ENCODE measurements at regions not wholly inside any gene's neighbourhood (a gene's known extent, or its start where the extent isn't known, plus 50 kb on each side); places are given as distances from the start of the nearest gene placed in this dataset.

DNA sequence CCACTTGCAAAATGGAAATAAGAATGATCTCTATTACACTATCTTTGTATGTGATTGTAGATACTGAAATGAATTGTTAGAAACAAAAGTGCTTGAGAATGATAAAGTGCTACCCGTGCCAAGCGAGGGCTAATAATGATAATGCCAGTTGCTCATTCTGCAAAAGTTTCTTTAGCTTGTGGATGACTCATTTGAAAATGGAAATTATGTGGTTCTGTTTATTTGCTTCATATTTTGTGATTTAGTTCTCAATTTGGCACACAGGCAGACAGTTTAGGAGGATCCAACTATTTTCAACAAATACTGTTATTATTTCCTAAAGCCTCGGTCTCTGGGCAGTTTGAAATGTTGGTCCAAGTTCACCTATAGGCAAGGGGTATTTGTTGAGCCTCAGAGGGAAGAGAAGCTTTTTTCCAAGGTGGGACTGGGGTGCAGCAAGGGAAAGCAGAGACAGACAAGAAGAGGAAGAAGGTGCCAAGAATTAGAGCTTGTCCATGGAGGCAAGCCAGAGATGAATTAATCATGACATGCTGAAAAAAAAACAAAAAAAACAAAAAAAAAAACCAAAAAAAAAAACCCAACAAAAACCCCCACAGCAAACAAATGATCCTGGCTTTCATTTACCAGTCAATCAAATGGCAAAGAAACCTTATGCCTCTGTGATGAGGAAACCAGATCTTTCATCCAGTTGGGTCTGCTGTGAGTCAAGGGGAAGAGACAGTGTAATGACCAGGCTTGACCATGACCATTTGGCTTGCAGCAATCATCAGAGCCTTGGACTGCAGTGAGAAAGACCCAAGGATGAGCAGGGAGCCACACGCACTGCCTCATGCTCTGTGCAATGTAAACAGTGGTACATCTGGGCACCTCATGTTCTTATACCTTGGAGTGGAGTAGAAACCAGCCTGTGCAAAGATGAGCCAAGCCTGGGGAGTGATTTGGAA is 285.0 kb upstream of the HABP2 start:
- TF ChIP-seq, protein P1, sequence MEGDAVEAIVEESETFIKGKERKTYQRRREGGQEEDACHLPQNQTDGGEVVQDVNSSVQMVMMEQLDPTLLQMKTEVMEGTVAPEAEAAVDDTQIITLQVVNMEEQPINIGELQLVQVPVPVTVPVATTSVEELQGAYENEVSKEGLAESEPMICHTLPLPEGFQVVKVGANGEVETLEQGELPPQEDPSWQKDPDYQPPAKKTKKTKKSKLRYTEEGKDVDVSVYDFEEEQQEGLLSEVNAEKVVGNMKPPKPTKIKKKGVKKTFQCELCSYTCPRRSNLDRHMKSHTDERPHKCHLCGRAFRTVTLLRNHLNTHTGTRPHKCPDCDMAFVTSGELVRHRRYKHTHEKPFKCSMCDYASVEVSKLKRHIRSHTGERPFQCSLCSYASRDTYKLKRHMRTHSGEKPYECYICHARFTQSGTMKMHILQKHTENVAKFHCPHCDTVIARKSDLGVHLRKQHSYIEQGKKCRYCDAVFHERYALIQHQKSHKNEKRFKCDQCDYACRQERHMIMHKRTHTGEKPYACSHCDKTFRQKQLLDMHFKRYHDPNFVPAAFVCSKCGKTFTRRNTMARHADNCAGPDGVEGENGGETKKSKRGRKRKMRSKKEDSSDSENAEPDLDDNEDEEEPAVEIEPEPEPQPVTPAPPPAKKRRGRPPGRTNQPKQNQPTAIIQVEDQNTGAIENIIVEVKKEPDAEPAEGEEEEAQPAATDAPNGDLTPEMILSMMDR (IDR thresholded peaks at IDR 0.05), result no peak
- TF ChIP-seq EP300 (IDR thresholded peaks at IDR 0.05) (no peak), POLR2A (IDR thresholded peaks at IDR 0.05; ENCODE audit: low read depth) (no peak), POLR2AphosphoS5 (IDR thresholded peaks at IDR 0.05) (no peak)

All from esophagus muscularis mucosa (tissue), 4 donors.